ENCODE measurements at regions not wholly inside any gene's neighbourhood (a gene's known extent, or its start where the extent isn't known, plus 50 kb on each side); places are given as distances from the start of the nearest gene placed in this dataset.
"Not testable (repeated sequence)": the region's sequence is repeated elsewhere in the genome, so short reads cannot be mapped to it uniquely, and the experiment has no call there.

DNA sequence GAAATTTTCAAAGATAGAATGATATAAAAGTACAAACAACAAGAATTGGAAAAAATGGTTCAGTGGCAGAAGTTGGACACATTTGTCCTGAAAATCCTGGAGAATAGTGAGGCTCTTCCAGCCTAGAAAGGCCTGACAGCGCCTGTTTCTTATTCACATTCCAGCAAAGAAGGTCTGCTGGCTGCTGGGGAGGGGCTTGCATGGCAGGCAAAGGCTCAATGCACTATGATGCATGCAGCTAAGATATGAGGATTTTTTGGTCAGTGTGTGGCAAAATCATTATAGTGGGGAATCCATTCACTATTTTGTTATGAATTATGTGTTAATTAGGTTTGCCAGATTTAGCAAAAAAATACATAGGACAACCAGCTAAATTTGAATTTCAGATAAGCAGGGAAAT is 243.9 kb upstream of the SLC30A5 start:
- H3K27me3 ChIP-seq: no peaks in the 10 kb centered on the region
- no peak for ATAC-seq (ENCODE audit: low FRiP score in 2 of 2)
- H3K27ac ChIP-seq: no peak overlapping the region
- H3K9me3 ChIP-seq: no peaks in the 10 kb centered on the region
- DNase-seq: no peak
- no peaks in the 10 kb centered on the region for H3K4me1 ChIP-seq
- H3K4me3 ChIP-seq: no peak overlapping the region
- no peaks in the 10 kb centered on the region for H3K36me3 ChIP-seq
- WGBS, 2 donors: 72 to 80% methylated on average over 1 of the region's 1 CpG
- TF ChIP-seq POLR2AphosphoS5 (IDR thresholded peaks at IDR 0.05): no peak
- TF ChIP-seq EP300 (IDR thresholded peaks at IDR 0.05): no peak
- no peak for TF ChIP-seq POLR2A (IDR thresholded peaks at IDR 0.05)
- TF ChIP-seq, protein P1, sequence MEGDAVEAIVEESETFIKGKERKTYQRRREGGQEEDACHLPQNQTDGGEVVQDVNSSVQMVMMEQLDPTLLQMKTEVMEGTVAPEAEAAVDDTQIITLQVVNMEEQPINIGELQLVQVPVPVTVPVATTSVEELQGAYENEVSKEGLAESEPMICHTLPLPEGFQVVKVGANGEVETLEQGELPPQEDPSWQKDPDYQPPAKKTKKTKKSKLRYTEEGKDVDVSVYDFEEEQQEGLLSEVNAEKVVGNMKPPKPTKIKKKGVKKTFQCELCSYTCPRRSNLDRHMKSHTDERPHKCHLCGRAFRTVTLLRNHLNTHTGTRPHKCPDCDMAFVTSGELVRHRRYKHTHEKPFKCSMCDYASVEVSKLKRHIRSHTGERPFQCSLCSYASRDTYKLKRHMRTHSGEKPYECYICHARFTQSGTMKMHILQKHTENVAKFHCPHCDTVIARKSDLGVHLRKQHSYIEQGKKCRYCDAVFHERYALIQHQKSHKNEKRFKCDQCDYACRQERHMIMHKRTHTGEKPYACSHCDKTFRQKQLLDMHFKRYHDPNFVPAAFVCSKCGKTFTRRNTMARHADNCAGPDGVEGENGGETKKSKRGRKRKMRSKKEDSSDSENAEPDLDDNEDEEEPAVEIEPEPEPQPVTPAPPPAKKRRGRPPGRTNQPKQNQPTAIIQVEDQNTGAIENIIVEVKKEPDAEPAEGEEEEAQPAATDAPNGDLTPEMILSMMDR (IDR thresholded peaks at IDR 0.05): no peak

DNA sequence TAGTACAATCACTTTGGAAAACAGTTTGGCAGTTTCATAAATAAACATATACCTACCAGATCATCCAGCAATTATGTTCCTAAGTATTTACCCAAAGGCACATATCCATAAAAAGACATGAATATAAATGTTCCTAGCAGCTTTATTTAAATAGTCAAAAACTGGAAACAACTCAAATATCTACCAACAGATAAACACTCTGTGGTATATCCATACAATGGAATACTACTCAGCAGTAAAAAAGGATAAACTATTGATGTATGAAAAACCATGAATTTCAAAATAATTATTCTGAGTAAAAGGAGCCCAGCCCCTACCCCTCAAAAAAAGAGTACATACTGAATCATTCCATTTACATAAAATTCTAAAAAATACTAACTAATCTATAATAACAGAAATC is 232.7 kb upstream of the SLC30A5 start:
- peaks cover 0 to 6% (median 0%) of the 10 kb centered on the region in 4 donors for H3K9me3 ChIP-seq
- no peaks in the 10 kb centered on the region for H3K36me3 ChIP-seq
- DNase-seq (no peak), ATAC-seq (ENCODE audit: low FRiP score in 2 of 2) (no peak)
- H3K4me1 ChIP-seq: no peaks in the 10 kb centered on the region
- no peaks in the 10 kb centered on the region for H3K27me3 ChIP-seq
- no peak overlapping the region for H3K27ac ChIP-seq
- H3K4me3 ChIP-seq: no peak overlapping the region
- TF ChIP-seq EP300 (IDR thresholded peaks at IDR 0.05) (no peak), POLR2A (IDR thresholded peaks at IDR 0.05) (no peak), POLR2AphosphoS5 (IDR thresholded peaks at IDR 0.05) (no peak)
- TF ChIP-seq, protein P1 (IDR thresholded peaks at IDR 0.05): no peak

DNA sequence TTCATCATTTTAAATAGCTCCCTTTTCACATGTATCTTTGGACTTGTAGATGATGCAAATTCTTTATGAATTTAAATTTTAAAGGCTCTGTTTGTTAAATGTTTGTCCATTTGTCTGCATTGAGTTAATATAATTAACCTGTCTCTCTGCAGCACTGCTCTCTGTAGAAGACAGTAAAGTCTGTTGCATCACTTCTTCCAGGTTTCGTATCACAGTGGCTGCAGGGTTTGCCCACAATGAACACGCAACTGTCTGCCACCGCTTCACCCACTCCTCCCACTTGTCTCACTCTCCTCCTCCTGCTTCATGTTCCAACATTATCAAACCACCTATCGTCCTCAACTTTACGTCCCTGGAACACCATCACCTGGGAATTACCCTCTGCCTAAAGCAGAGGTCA is 231.3 kb upstream of the SLC30A5 start:
- H3K9me3 ChIP-seq: peaks cover 0 to 6% (median 0%) of the 10 kb centered on the region in 4 donors
- no peaks in the 10 kb centered on the region for H3K4me1 ChIP-seq
- no peak for DNase-seq
- no peaks in the 10 kb centered on the region for H3K27me3 ChIP-seq
- ATAC-seq (ENCODE audit: low FRiP score in 2 of 2): no peak
- 89 to 92% methylated on average over 5 of the region's 5 CpGs for WGBS, 2 donors
- H3K27ac ChIP-seq: no peak overlapping the region
- no peaks in the 10 kb centered on the region for H3K36me3 ChIP-seq
- no peak overlapping the region for H3K4me3 ChIP-seq
- TF ChIP-seq POLR2A (IDR thresholded peaks at IDR 0.05): no peak
- TF ChIP-seq, protein P1 (IDR thresholded peaks at IDR 0.05): no peak
- no peak for TF ChIP-seq POLR2AphosphoS5 (IDR thresholded peaks at IDR 0.05)
- no peak for TF ChIP-seq EP300 (IDR thresholded peaks at IDR 0.05)

DNA sequence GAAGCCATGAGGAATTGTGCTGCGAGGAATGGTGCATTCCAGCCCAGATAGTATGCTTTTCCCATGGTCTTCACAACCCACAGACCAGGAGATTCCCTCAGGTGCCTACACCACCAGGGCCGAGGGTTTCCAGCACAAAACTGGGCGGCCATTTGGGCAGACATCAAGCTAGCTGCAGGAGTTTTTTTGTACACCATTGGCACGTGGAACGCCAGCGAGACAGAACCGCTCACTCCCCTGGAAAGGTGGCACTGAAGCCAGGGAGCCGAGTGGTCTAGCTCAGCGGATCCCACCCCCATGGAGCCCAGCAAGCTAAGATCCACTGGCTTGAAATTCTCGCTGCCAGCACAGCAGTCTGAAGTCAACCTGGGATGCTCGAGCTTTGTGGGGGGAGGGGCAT is 228.6 kb upstream of the SLC30A5 start:
- H3K27ac ChIP-seq; DNase-seq; H3K36me3 ChIP-seq; H3K9me3 ChIP-seq; H3K4me1 ChIP-seq; ATAC-seq (ENCODE audit: low FRiP score in 2 of 2); H3K27me3 ChIP-seq; H3K4me3 ChIP-seq: not testable (repeated sequence)
- WGBS, 2 donors: 60 to 91% methylated on average over 1 to 11 of the region's 11 CpGs

DNA sequence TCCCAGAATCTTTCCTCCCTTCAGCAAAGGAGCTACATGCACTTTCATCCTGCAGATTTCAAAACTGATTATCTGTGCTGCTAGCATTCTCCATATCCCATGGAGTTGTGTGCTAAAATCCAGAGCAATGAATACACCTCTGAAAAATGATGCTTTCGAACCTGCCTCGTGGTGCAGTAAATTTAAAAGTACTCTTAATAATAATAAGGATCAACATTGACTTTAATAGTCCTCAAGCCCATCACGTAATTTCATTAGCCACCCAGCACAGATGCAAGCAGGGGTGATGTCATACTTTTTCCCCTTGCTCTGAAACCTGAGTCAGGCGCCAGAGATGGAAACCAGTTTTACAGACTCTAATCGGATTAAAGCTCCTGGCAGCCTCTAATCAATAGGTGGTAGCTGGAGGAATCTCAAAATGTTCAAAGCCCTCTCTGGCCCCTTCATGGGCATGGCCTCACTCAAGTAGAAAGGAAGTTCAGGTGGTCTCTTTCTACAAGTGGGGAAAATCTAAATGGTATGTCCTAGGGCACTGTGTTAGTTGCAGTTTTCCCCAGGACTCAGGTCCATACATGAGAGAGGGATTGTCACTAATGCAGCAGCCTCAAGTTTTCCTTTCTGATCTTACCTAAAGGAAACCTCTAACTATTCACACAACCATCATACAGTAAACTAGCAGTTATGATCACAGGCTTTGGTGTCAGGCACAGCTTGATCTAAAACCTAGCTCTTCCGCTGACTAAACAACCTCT is 221.6 kb upstream of the SLC30A5 start:
- H3K9me3 ChIP-seq: no peaks in the 10 kb centered on the region
- no peaks in the 10 kb centered on the region for H3K27me3 ChIP-seq
- DNase-seq: no peak
- ATAC-seq (ENCODE audit: low FRiP score in 2 of 2): peak in 1 of 2 donors; percentile 49
- no peaks in the 10 kb centered on the region for H3K4me1 ChIP-seq
- no peaks in the 10 kb centered on the region for H3K36me3 ChIP-seq
- no peak overlapping the region for H3K4me3 ChIP-seq
- WGBS, 2 donors: 68 to 76% methylated on average over 6 of the region's 6 CpGs
- no peak overlapping the region for H3K27ac ChIP-seq
- TF ChIP-seq, protein P1 (IDR thresholded peaks at IDR 0.05): no peak
- no peak for TF ChIP-seq EP300 (IDR thresholded peaks at IDR 0.05)
- no peak for TF ChIP-seq POLR2A (IDR thresholded peaks at IDR 0.05)
- TF ChIP-seq POLR2AphosphoS5 (IDR thresholded peaks at IDR 0.05): no peak

Measured in upper lobe of left lung (tissue), 6 donors.